ENCODE measurements at regions not wholly inside any gene's neighbourhood (a gene's known extent, or its start where the extent isn't known, plus 50 kb on each side); places are given as distances from the start of the nearest gene placed in this dataset. TPM values are rescaled to one million over a fixed set of nuclear protein-coding genes. Genes with fewer than 3 reads are reported as not detected.

- no peaks in the 10 kb centered on the region for H3K9me3 Mint-ChIP-seq
- Histone ChIP-seq H3K36me3 (ENCODE audit: control insufficient read depth in 2 of 3, insufficient read depth in 3 of 3, low read length in 3 of 3) (no peaks in the 10 kb centered on the region), H3K4me3 (ENCODE audit: low read length) (no peak overlapping the region), H3K27me3 (ENCODE audit: control insufficient read depth in 2 of 2, insufficient read depth in 2 of 2, low read length in 2 of 2) (peaks cover 0 to 23% of the 10 kb centered on the region in 2 donors), H3K9me3 (ENCODE audit: control insufficient read depth in 2 of 3, low read length in 3 of 3) (no peaks in the 10 kb centered on the region), H3K4me1 (ENCODE audit: control insufficient read depth in 2 of 2, insufficient read depth in 2 of 2, low read length in 2 of 2) (peaks cover 8 to 15% of the 10 kb centered on the region in 2 donors), H3K27ac (ENCODE audit: low read depth, low read length) (no peak overlapping the region)
- H3K27ac Mint-ChIP-seq, result no peak overlapping the region
- H3K4me1 Mint-ChIP-seq, result peaks cover 0 to 22% (median 16%) of the 10 kb centered on the region in 7 donors
- H3K36me3 Mint-ChIP-seq, result no peaks in the 10 kb centered on the region
- DNase-seq (no peak), ATAC-seq (no peak)
- peaks cover 45 to 84% (median 66%) of the 10 kb centered on the region in 5 donors for H3K27me3 Mint-ChIP-seq
- intact Hi-C loops (cut with micrococcal nuclease), result no loop called here
- POLR2A ChIA-PET, result no interaction called here
- no peak overlapping the region for H3K4me3 Mint-ChIP-seq
- CTCF ChIA-PET, result no interaction called here
Observed at GRCh38 chr1:22393587-22393986, 58.1 kb upstream of the ZBTB40 start.

GRCh38 chr1:22398656-22399420 is 52.8 kb upstream of the ZBTB40 start:
- H3K36me3 Mint-ChIP-seq, result no peaks in the 10 kb centered on the region
- peak overlapping the region in 5 of 9 donors; percentile 12 to 79 (median 48) for H3K27ac Mint-ChIP-seq
- Histone ChIP-seq H3K4me1 (ENCODE audit: control insufficient read depth in 2 of 2, insufficient read depth in 2 of 2, low read length in 2 of 2) (peaks cover 14 to 22% of the 10 kb centered on the region in 2 donors), H3K27me3 (ENCODE audit: control insufficient read depth in 2 of 2, insufficient read depth in 2 of 2, low read length in 2 of 2) (peaks cover 0 to 19% of the 10 kb centered on the region in 2 donors), H3K27ac (ENCODE audit: low read depth, low read length) (no peak overlapping the region), H3K36me3 (ENCODE audit: control insufficient read depth in 2 of 3, insufficient read depth in 3 of 3, low read length in 3 of 3) (no peaks in the 10 kb centered on the region), H3K4me3 (ENCODE audit: low read length) (no peak overlapping the region), H3K9me3 (ENCODE audit: control insufficient read depth in 2 of 3, low read length in 3 of 3) (no peaks in the 10 kb centered on the region)
- POLR2A ChIA-PET, result no interaction called here
- intact Hi-C loops (cut with micrococcal nuclease), result no loop called here
- DNase-seq (peak in 7 of 9 donors; percentile 22 to 71 (median 62)), ATAC-seq (peak; percentile 53)
- CTCF ChIA-PET, result interaction anchor here (0.6 kb wide), 1 partner anchor 13 kb away, joined by 3 read pairs; no protein-coding TSS in a partner anchor
- peaks cover 64 to 91% (median 73%) of the 10 kb centered on the region in 5 donors for H3K27me3 Mint-ChIP-seq
- peak overlapping the region in 7 of 10 donors; percentile 22 to 68 (median 46) for H3K4me3 Mint-ChIP-seq
- peaks cover 0 to 2% (median 0%) of the 10 kb centered on the region in 11 donors for H3K9me3 Mint-ChIP-seq
- peaks cover 7 to 43% (median 24%) of the 10 kb centered on the region in 7 donors for H3K4me1 Mint-ChIP-seq

GRCh38 chr1:22399421-22400091 is 52.1 kb upstream of the ZBTB40 start:
- ChIA-PET POLR2A (no interaction called here), CTCF (interaction anchor here (0.6 kb wide), 1 partner anchor 13 kb away, joined by 3 read pairs; no protein-coding TSS in a partner anchor)
- Histone ChIP-seq H3K36me3 (ENCODE audit: control insufficient read depth in 2 of 3, insufficient read depth in 3 of 3, low read length in 3 of 3) (no peaks in the 10 kb centered on the region), H3K27ac (ENCODE audit: low read depth, low read length) (no peak overlapping the region), H3K27me3 (ENCODE audit: control insufficient read depth in 2 of 2, insufficient read depth in 2 of 2, low read length in 2 of 2) (peaks cover 0 to 19% of the 10 kb centered on the region in 2 donors), H3K4me1 (ENCODE audit: control insufficient read depth in 2 of 2, insufficient read depth in 2 of 2, low read length in 2 of 2) (peaks cover 14 to 22% of the 10 kb centered on the region in 2 donors), H3K4me3 (ENCODE audit: low read length) (no peak overlapping the region), H3K9me3 (ENCODE audit: control insufficient read depth in 2 of 3, low read length in 3 of 3) (no peaks in the 10 kb centered on the region)
- no peaks in the 10 kb centered on the region for H3K36me3 Mint-ChIP-seq
- peak overlapping the region in 1 of 10 donors; percentile 50 for H3K4me3 Mint-ChIP-seq
- intact Hi-C loops (cut with micrococcal nuclease), result no loop called here
- ATAC-seq (no peak), DNase-seq (no peak)
- H3K27me3 Mint-ChIP-seq, result peaks cover 62 to 88% (median 74%) of the 10 kb centered on the region in 5 donors
- peaks cover 0 to 2% (median 0%) of the 10 kb centered on the region in 11 donors for H3K9me3 Mint-ChIP-seq
- peaks cover 7 to 43% (median 24%) of the 10 kb centered on the region in 7 donors for H3K4me1 Mint-ChIP-seq
- peak overlapping the region in 3 of 9 donors; percentile 29 to 79 (median 52) for H3K27ac Mint-ChIP-seq

Small RNAs in the stretch of these regions (microRNA-seq; reads per million reads assigned to microRNA genes)
- gene MIR4418 (ENCODE audit: borderline microRNAs expressed), result not detected
